Iris pigment epithelial cell (primary cell): ENCODE measurements at regions not wholly inside any gene's neighbourhood (a gene's known extent, or its start where the extent isn't known, plus 50 kb on each side); places are given as distances from the start of the nearest gene placed in this dataset.
"Not testable (repeated sequence)": the region's sequence is repeated elsewhere in the genome, so short reads cannot be mapped to it uniquely, and the experiment has no call there.

Source experiments
- DNase-seq: peaks from one replicate; pipeline ENCODE4 v3.0.0-alpha.2; 2011; ENCODE audit warnings: low read depth

- no peak for DNase-seq
These were observed 321.1 kb upstream of the PCDH18 start for GRCh38 chr4:137853424-137853823.

GRCh38 chr4:137852326-137852725 is 320.0 kb upstream of the PCDH18 start:
- DNase-seq = no peak

GRCh38 chr4:137851435-137851834 is 319.1 kb upstream of the PCDH18 start:
- no peak for DNase-seq

- DNase-seq = not testable (repeated sequence)
These were observed 295.7 kb upstream of the PCDH18 start for GRCh38 chr4:137827945-137828344.

- DNase-seq = no peak
These were observed 293.2 kb upstream of the PCDH18 start for GRCh38 chr4:137825505-137825904.

GRCh38 chr4:137823007-137823406 is 290.7 kb upstream of the PCDH18 start:
- no peak for DNase-seq

- peak; percentile 70 for DNase-seq
These were observed 287.7 kb upstream of the PCDH18 start for GRCh38 chr4:137819964-137820383.

- no peak for DNase-seq
These were observed 280.0 kb upstream of the PCDH18 start for GRCh38 chr4:137812258-137812657.

GRCh38 chr4:137806420-137806819 is 274.1 kb upstream of the PCDH18 start:
- DNase-seq = no peak

- DNase-seq = no peak
These were observed 272.7 kb upstream of the PCDH18 start for GRCh38 chr4:137804906-137805495.

- DNase-seq = no peak
These were observed 268.6 kb upstream of the PCDH18 start for GRCh38 chr4:137800861-137801260.

GRCh38 chr4:137794764-137795254 is 262.5 kb upstream of the PCDH18 start:
- DNase-seq = no peak

- not testable (repeated sequence) for DNase-seq
These were observed 257.0 kb upstream of the PCDH18 start for GRCh38 chr4:137789263-137789662.

GRCh38 chr4:137783923-137784322 is 251.6 kb upstream of the PCDH18 start:
- not testable (repeated sequence) for DNase-seq

GRCh38 chr4:137775701-137776100 is 243.4 kb upstream of the PCDH18 start:
- DNase-seq = no peak

GRCh38 chr4:137774501-137774900 is 242.2 kb upstream of the PCDH18 start:
- no peak for DNase-seq

- DNase-seq = peak; percentile 5
These were observed 236.6 kb upstream of the PCDH18 start for GRCh38 chr4:137768881-137769280.

- peak; percentile 58 for DNase-seq
These were observed 235.9 kb upstream of the PCDH18 start for GRCh38 chr4:137768196-137768595.

GRCh38 chr4:137762591-137762990 is 230.3 kb upstream of the PCDH18 start:
- no peak for DNase-seq

- DNase-seq = peak; percentile 73
These were observed 222.6 kb upstream of the PCDH18 start for GRCh38 chr4:137754652-137755471.

GRCh38 chr4:137749466-137749865 is 217.2 kb upstream of the PCDH18 start:
- DNase-seq = peak; percentile 81

GRCh38 chr4:137748616-137749015 is 216.3 kb upstream of the PCDH18 start:
- no peak for DNase-seq

GRCh38 chr4:137740141-137740540 is 207.8 kb upstream of the PCDH18 start:
- peak; percentile 46 for DNase-seq
